ENCODE measurements at regions not wholly inside any gene's neighbourhood (a gene's known extent, or its start where the extent isn't known, plus 50 kb on each side); places are given as distances from the start of the nearest gene placed in this dataset.

GRCh38 chr21:22456241-22456640 is 1458.0 kb downstream of the NCAM2 start:
- Histone ChIP-seq H3K36me3 (ENCODE audit: low read depth) (no peaks in the 10 kb centered on the region), H2AFZ (no peak overlapping the region), H3K27me3 (ENCODE audit: insufficient read depth, low read depth) (no peaks in the 10 kb centered on the region), H3K27ac (no peak overlapping the region), H3K4me3 (no peak overlapping the region), H4K20me1 (ENCODE audit: insufficient read depth) (no peaks in the 10 kb centered on the region), H3K4me1 (replicated peaks; ENCODE audit: insufficient read depth) (no peaks in the 10 kb centered on the region), H3K79me2 (ENCODE audit: low read depth) (no peaks in the 10 kb centered on the region), H3K9me2 (ENCODE audit: insufficient read depth) (no peaks in the 10 kb centered on the region), H3F3A (ENCODE audit: insufficient read depth, low read depth) (no peaks in the 10 kb centered on the region), H3K9me3 (ENCODE audit: insufficient read depth, low read depth) (no peaks in the 10 kb centered on the region), H3K4me2 (no peak overlapping the region)
- BruUV-seq (replicated peaks): no TSS peak
- DNase-seq: no peak
- TF ChIP-seq CTCF (conservative IDR thresholded peaks at IDR 0.05): no peak
- no peak for TF ChIP-seq EZH2 (IDR thresholded peaks at IDR 0.05; ENCODE audit: low read depth)
- POLR2A ChIA-PET (ENCODE audit: unreplicated experiment): no interaction called here
- CTCF ChIA-PET: no interaction called here
- intact Hi-C loops (cut with micrococcal nuclease; ENCODE audit: unreplicated experiment): no loop called here

GRCh38 chr21:22468893-22469292 is 1470.7 kb downstream of the NCAM2 start:
- Histone ChIP-seq H2AFZ (no peak overlapping the region), H3K4me1 (replicated peaks; ENCODE audit: insufficient read depth) (no peaks in the 10 kb centered on the region), H4K20me1 (ENCODE audit: insufficient read depth) (no peaks in the 10 kb centered on the region), H3K9me2 (ENCODE audit: insufficient read depth) (no peaks in the 10 kb centered on the region), H3F3A (ENCODE audit: insufficient read depth, low read depth) (no peaks in the 10 kb centered on the region), H3K36me3 (ENCODE audit: low read depth) (no peaks in the 10 kb centered on the region), H3K4me2 (no peak overlapping the region), H3K27me3 (ENCODE audit: insufficient read depth, low read depth) (no peaks in the 10 kb centered on the region), H3K79me2 (ENCODE audit: low read depth) (no peaks in the 10 kb centered on the region), H3K27ac (no peak overlapping the region), H3K9me3 (ENCODE audit: insufficient read depth, low read depth) (no peaks in the 10 kb centered on the region), H3K4me3 (no peak overlapping the region)
- ChIA-PET POLR2A (ENCODE audit: unreplicated experiment) (no interaction called here), CTCF (no interaction called here)
- DNase-seq: no peak
- TF ChIP-seq EZH2 (IDR thresholded peaks at IDR 0.05; ENCODE audit: low read depth): no peak
- TF ChIP-seq CTCF (conservative IDR thresholded peaks at IDR 0.05): no peak
- intact Hi-C loops (cut with micrococcal nuclease; ENCODE audit: unreplicated experiment): no loop called here
- BruUV-seq (replicated peaks): no TSS peak

GRCh38 chr21:22474403-22474802 is 1476.2 kb downstream of the NCAM2 start:
- Histone ChIP-seq H3K9me2 (ENCODE audit: insufficient read depth) (no peaks in the 10 kb centered on the region), H3K4me2 (no peak overlapping the region), H3K27ac (no peak overlapping the region), H3K79me2 (ENCODE audit: low read depth) (no peaks in the 10 kb centered on the region), H3K4me1 (replicated peaks; ENCODE audit: insufficient read depth) (no peaks in the 10 kb centered on the region), H4K20me1 (ENCODE audit: insufficient read depth) (no peaks in the 10 kb centered on the region), H3K9me3 (ENCODE audit: insufficient read depth, low read depth) (no peaks in the 10 kb centered on the region), H3K4me3 (no peak overlapping the region), H3F3A (ENCODE audit: insufficient read depth, low read depth) (no peaks in the 10 kb centered on the region), H3K27me3 (ENCODE audit: insufficient read depth, low read depth) (no peaks in the 10 kb centered on the region), H3K36me3 (ENCODE audit: low read depth) (no peaks in the 10 kb centered on the region), H2AFZ (no peak overlapping the region)
- ChIA-PET POLR2A (ENCODE audit: unreplicated experiment) (no interaction called here), CTCF (no interaction called here)
- intact Hi-C loops (cut with micrococcal nuclease; ENCODE audit: unreplicated experiment): no loop called here
- no peak for DNase-seq
- no peak for TF ChIP-seq CTCF (conservative IDR thresholded peaks at IDR 0.05)
- no peak for TF ChIP-seq EZH2 (IDR thresholded peaks at IDR 0.05; ENCODE audit: low read depth)
- BruUV-seq (replicated peaks): no TSS peak
